ENCODE measurements at regions not wholly inside any gene's neighbourhood (a gene's known extent, or its start where the extent isn't known, plus 50 kb on each side); places are given as distances from the start of the nearest gene placed in this dataset.

GRCh38 chr4:145427991-145428390 is 53.7 kb upstream of the SMAD1 start:
- DNase-seq (ENCODE audit: insufficient read length, low spot score) (no peak), FAIRE-seq (no peak)
- TF ChIP-seq POLR2AphosphoS5 (IDR thresholded peaks at IDR 0.05; ENCODE audit: low read depth, low read length) (no peak), SPI1 (IDR thresholded peaks at IDR 0.05; ENCODE audit: low read depth, low read length) (no peak), PAX5 (IDR thresholded peaks at IDR 0.05; ENCODE audit: insufficient read depth, low read length, severe bottlenecking) (no peak), POU2F2 (IDR thresholded peaks at IDR 0.05; ENCODE audit: low read depth, low read length) (no peak), POLR2A (IDR thresholded peaks at IDR 0.05; ENCODE audit: low read depth, low read length) (no peak), TAF1 (IDR thresholded peaks at IDR 0.05; ENCODE audit: low read depth, low read length) (no peak)

- FAIRE-seq (no peak), DNase-seq (ENCODE audit: insufficient read length, low spot score) (no peak)
- TF ChIP-seq TAF1 (IDR thresholded peaks at IDR 0.05; ENCODE audit: low read depth, low read length), result no peak
- TF ChIP-seq SPI1 (IDR thresholded peaks at IDR 0.05; ENCODE audit: low read depth, low read length), result no peak
- TF ChIP-seq POLR2A (IDR thresholded peaks at IDR 0.05; ENCODE audit: low read depth, low read length), result no peak
- TF ChIP-seq POLR2AphosphoS5 (IDR thresholded peaks at IDR 0.05; ENCODE audit: low read depth, low read length), result no peak
- no peak for TF ChIP-seq PAX5 (IDR thresholded peaks at IDR 0.05; ENCODE audit: insufficient read depth, low read length, severe bottlenecking)
- TF ChIP-seq POU2F2 (IDR thresholded peaks at IDR 0.05; ENCODE audit: low read depth, low read length), result no peak
Observed at GRCh38 chr4:145427221-145427620, 54.4 kb upstream of the SMAD1 start.

- FAIRE-seq, result no peak
- no peak for TF ChIP-seq POLR2A (IDR thresholded peaks at IDR 0.05; ENCODE audit: low read depth, low read length)
- no peak for TF ChIP-seq SPI1 (IDR thresholded peaks at IDR 0.05; ENCODE audit: low read depth, low read length)
- TF ChIP-seq PAX5 (IDR thresholded peaks at IDR 0.05; ENCODE audit: insufficient read depth, low read length, severe bottlenecking), result no peak
- no peak for TF ChIP-seq TAF1 (IDR thresholded peaks at IDR 0.05; ENCODE audit: low read depth, low read length)
- TF ChIP-seq POLR2AphosphoS5 (IDR thresholded peaks at IDR 0.05; ENCODE audit: low read depth, low read length), result no peak
- TF ChIP-seq POU2F2 (IDR thresholded peaks at IDR 0.05; ENCODE audit: low read depth, low read length), result no peak
- no peak for DNase-seq (ENCODE audit: insufficient read length, low spot score)
Observed at GRCh38 chr4:145423017-145423708, 58.5 kb upstream of the SMAD1 start.

GRCh38 chr4:145420595-145421214 is 60.9 kb upstream of the SMAD1 start:
- DNase-seq (ENCODE audit: insufficient read length, low spot score), result no peak
- TF ChIP-seq PAX5 (IDR thresholded peaks at IDR 0.05; ENCODE audit: insufficient read depth, low read length, severe bottlenecking) (no peak), POU2F2 (IDR thresholded peaks at IDR 0.05; ENCODE audit: low read depth, low read length) (no peak), TAF1 (IDR thresholded peaks at IDR 0.05; ENCODE audit: low read depth, low read length) (no peak), SPI1 (IDR thresholded peaks at IDR 0.05; ENCODE audit: low read depth, low read length) (no peak), POLR2A (IDR thresholded peaks at IDR 0.05; ENCODE audit: low read depth, low read length) (no peak), POLR2AphosphoS5 (IDR thresholded peaks at IDR 0.05; ENCODE audit: low read depth, low read length) (no peak)
- FAIRE-seq, result no peak

- TF ChIP-seq SPI1 (IDR thresholded peaks at IDR 0.05; ENCODE audit: low read depth, low read length) (no peak), TAF1 (IDR thresholded peaks at IDR 0.05; ENCODE audit: low read depth, low read length) (no peak), PAX5 (IDR thresholded peaks at IDR 0.05; ENCODE audit: insufficient read depth, low read length, severe bottlenecking) (no peak), POU2F2 (IDR thresholded peaks at IDR 0.05; ENCODE audit: low read depth, low read length) (no peak), POLR2A (IDR thresholded peaks at IDR 0.05; ENCODE audit: low read depth, low read length) (no peak), POLR2AphosphoS5 (IDR thresholded peaks at IDR 0.05; ENCODE audit: low read depth, low read length) (no peak)
- FAIRE-seq, result no peak
- DNase-seq (ENCODE audit: insufficient read length, low spot score), result no peak
Observed at GRCh38 chr4:145418739-145419138, 62.9 kb upstream of the SMAD1 start.

- no peak for TF ChIP-seq TAF1 (IDR thresholded peaks at IDR 0.05; ENCODE audit: low read depth, low read length)
- no peak for TF ChIP-seq SPI1 (IDR thresholded peaks at IDR 0.05; ENCODE audit: low read depth, low read length)
- TF ChIP-seq POLR2A (IDR thresholded peaks at IDR 0.05; ENCODE audit: low read depth, low read length), result no peak
- no peak for TF ChIP-seq POU2F2 (IDR thresholded peaks at IDR 0.05; ENCODE audit: low read depth, low read length)
- no peak for TF ChIP-seq POLR2AphosphoS5 (IDR thresholded peaks at IDR 0.05; ENCODE audit: low read depth, low read length)
- TF ChIP-seq PAX5 (IDR thresholded peaks at IDR 0.05; ENCODE audit: insufficient read depth, low read length, severe bottlenecking), result no peak
- DNase-seq (ENCODE audit: insufficient read length, low spot score) (no peak), FAIRE-seq (peak; percentile 47)
Observed at GRCh38 chr4:145417348-145418130, 64.1 kb upstream of the SMAD1 start.

GRCh38 chr4:145414841-145415240 is 66.8 kb upstream of the SMAD1 start:
- DNase-seq (ENCODE audit: insufficient read length, low spot score) (no peak), FAIRE-seq (no peak)
- TF ChIP-seq TAF1 (IDR thresholded peaks at IDR 0.05; ENCODE audit: low read depth, low read length) (no peak), POLR2A (IDR thresholded peaks at IDR 0.05; ENCODE audit: low read depth, low read length) (no peak), POLR2AphosphoS5 (IDR thresholded peaks at IDR 0.05; ENCODE audit: low read depth, low read length) (no peak), SPI1 (IDR thresholded peaks at IDR 0.05; ENCODE audit: low read depth, low read length) (no peak), PAX5 (IDR thresholded peaks at IDR 0.05; ENCODE audit: insufficient read depth, low read length, severe bottlenecking) (no peak), POU2F2 (IDR thresholded peaks at IDR 0.05; ENCODE audit: low read depth, low read length) (no peak)

- no peak for DNase-seq (ENCODE audit: insufficient read length, low spot score)
- FAIRE-seq, result no peak
- no peak for TF ChIP-seq POLR2AphosphoS5 (IDR thresholded peaks at IDR 0.05; ENCODE audit: low read depth, low read length)
- no peak for TF ChIP-seq SPI1 (IDR thresholded peaks at IDR 0.05; ENCODE audit: low read depth, low read length)
- no peak for TF ChIP-seq POLR2A (IDR thresholded peaks at IDR 0.05; ENCODE audit: low read depth, low read length)
- no peak for TF ChIP-seq TAF1 (IDR thresholded peaks at IDR 0.05; ENCODE audit: low read depth, low read length)
- TF ChIP-seq PAX5 (IDR thresholded peaks at IDR 0.05; ENCODE audit: insufficient read depth, low read length, severe bottlenecking), result no peak
- no peak for TF ChIP-seq POU2F2 (IDR thresholded peaks at IDR 0.05; ENCODE audit: low read depth, low read length)
Observed at GRCh38 chr4:145414226-145414625, 67.4 kb upstream of the SMAD1 start.

- TF ChIP-seq POLR2A (IDR thresholded peaks at IDR 0.05; ENCODE audit: low read depth, low read length) (no peak), POLR2AphosphoS5 (IDR thresholded peaks at IDR 0.05; ENCODE audit: low read depth, low read length) (no peak), TAF1 (IDR thresholded peaks at IDR 0.05; ENCODE audit: low read depth, low read length) (no peak), POU2F2 (IDR thresholded peaks at IDR 0.05; ENCODE audit: low read depth, low read length) (no peak)
- DNase-seq (ENCODE audit: insufficient read length, low spot score), result no peak
- FAIRE-seq, result no peak
Observed at GRCh38 chr4:145406970-145407369, 74.7 kb upstream of the SMAD1 start.
